K562 (cell line): ENCODE measurements at regions not wholly inside any gene's neighbourhood (a gene's known extent, or its start where the extent isn't known, plus 50 kb on each side); places are given as distances from the start of the nearest gene placed in this dataset.

Experiments
- ATAC-seq: fragments of 200-7000 bp; cut with Tn5 transposase; 3 replicates; pipeline ENCODE4 v1.9.1; 2020; ENCODE audit warnings: moderate library complexity
- BruUV-seq: library from RNA; stranded (reverse); fragments of 400-500 nt; replicated peaks from 2 replicates; lab custom pipeline; 2021; lab: Mats Ljungman, UMichigan
- CTCF ChIA-PET: fragments of 300-600 bp; formaldehyde crosslinking; extraction: SDS; loops from one replicate; lab custom pipeline; 2021; ENCODE audit warnings: low intra/inter-chr PET ratio; lab: Yijun Ruan, JAX
- POLR2A ChIA-PET: fragments of 300-600, 350-650 bp; sonication (Branson Sonifier 250); formaldehyde crosslinking; extraction: SDS; loops from one replicate; lab custom pipeline; 2021; ENCODE audit warnings: antibody characterized with exemption, inconsistent platforms; lab: Yijun Ruan, JAX
- DNase-seq, 4 experiments: peaks; one replicate each; pipeline versions ENCODE4 v3.0.0 to v3.0.0-alpha.2; 2011 to 2018; ENCODE audit warnings: low spot score in 3 of 4, mixed read lengths in 3 of 4; ENCODE audit errors: extremely low read depth in 1 of 4
- FAIRE-seq: peaks from 2 replicates; lab custom pipeline; 2011; peaks lifted over from hg19 to GRCh38; lab: Jason Lieb, UNC
- H2AFZ ChIP-seq: 2 replicates; pipeline ENCODE4 v1.6.0; 2011; ENCODE audit warnings: low read depth, low read length, control low read depth, inconsistent platforms
- H3K27ac ChIP-seq: fragments of 200-600 bp; 3 replicates; pipeline ENCODE4 v1.8.0; 2011; ENCODE audit warnings: low read depth, mild to moderate bottlenecking, control low read depth, inconsistent platforms, low read length, moderate library complexity, mixed read lengths; ENCODE audit errors: extremely low read depth
- H3K27me3 ChIP-seq, 2 experiments: fragments of 300-600 bp in 1 of 2; 2 replicates in 1 of 2; 3 replicates in 1 of 2; pipeline versions ENCODE4 v1.6.0 to v1.8.0; 2011; ENCODE audit warnings: inconsistent platforms in 2 of 2, low read length in 2 of 2, mild to moderate bottlenecking in 1 of 2, mixed read lengths in 1 of 2, moderate library complexity in 1 of 2; ENCODE audit not compliant: control insufficient read depth in 2 of 2, insufficient read depth in 2 of 2
- H3K36me3 ChIP-seq: fragments of 300-600 bp; 3 replicates; pipeline ENCODE4 v1.8.0; 2011; ENCODE audit warnings: mild to moderate bottlenecking, low read length, inconsistent platforms; ENCODE audit not compliant: control insufficient read depth, insufficient read depth
- H3K4me1 ChIP-seq, 2 experiments: fragments of 200-600 bp in 1 of 2; replicated peaks in 1 of 2; 2 replicates in 1 of 2; 3 replicates in 1 of 2; pipeline versions ENCODE4 v1.5.1 to v1.8.0; 2011; ENCODE audit warnings: inconsistent platforms in 2 of 2, low read length in 2 of 2, mild to moderate bottlenecking in 1 of 2, mixed read lengths in 1 of 2, moderate library complexity in 1 of 2; ENCODE audit not compliant: control insufficient read depth in 2 of 2, insufficient read depth in 2 of 2
- H3K4me2 ChIP-seq: 2 replicates; pipeline ENCODE4 v1.6.1; 2011; ENCODE audit warnings: low read length, control low read depth, inconsistent platforms, mixed read lengths; ENCODE audit not compliant: insufficient read depth
- H3K4me3 ChIP-seq: fragments of 200-600 bp; sonication (generic), shearing (Covaris generic); 2 replicates; pipeline ENCODE4 v1.5.1; 2016; ENCODE audit warnings: control low read depth, inconsistent platforms
- H3K79me2 ChIP-seq: fragments of 200-600 bp; 3 replicates; pipeline ENCODE4 v1.8.0; 2011; ENCODE audit warnings: low read length, inconsistent platforms; ENCODE audit not compliant: control insufficient read depth, insufficient read depth
- H3K9ac ChIP-seq, 2 experiments: 2 replicates each; pipeline versions ENCODE4 v1.6.0 to v1.6.1; 2011; ENCODE audit warnings: low read depth in 2 of 2, low read length in 2 of 2, control low read depth in 1 of 2, inconsistent platforms in 1 of 2, mild to moderate bottlenecking in 1 of 2, mixed read lengths in 1 of 2; ENCODE audit not compliant: insufficient read depth in 1 of 2
- H3K9me1 ChIP-seq: one replicate; pipeline ENCODE4 v1.6.0; 2011; ENCODE audit warnings: inconsistent platforms, mild to moderate bottlenecking, low read length, moderate library complexity; ENCODE audit not compliant: control insufficient read depth, insufficient read depth
- H3K9me3 ChIP-seq: replicated peaks from 2 replicates; pipeline ENCODE4 v1.5.1; 2011; ENCODE audit warnings: low read depth, low read length, inconsistent platforms; ENCODE audit not compliant: control insufficient read depth, insufficient read depth
- H4K20me1 ChIP-seq: replicated peaks from 2 replicates; pipeline ENCODE4 v1.6.1; 2011; ENCODE audit warnings: low read length, inconsistent platforms, mixed read lengths; ENCODE audit not compliant: control insufficient read depth, insufficient read depth
- ARHGAP35 ChIP-seq: fragments of 450-650 bp; IDR thresholded peaks from 2 replicates; pipeline ENCODE4 v1.6.1; 2018; ENCODE audit not compliant: partially characterized antibody
- FIP1L1 ChIP-seq: fragments of 200-400 bp; formaldehyde crosslinking; IDR thresholded peaks from 2 replicates; pipeline ENCODE4 v1.6.1; 2018; ENCODE audit warnings: mild to moderate bottlenecking, low read depth, low read length; ENCODE audit not compliant: poor library complexity, severe bottlenecking
- FOS ChIP-seq: IDR thresholded peaks from 3 replicates; pipeline ENCODE4 v1.6.1; 2011; ENCODE audit not compliant: insufficient read length; ENCODE audit errors: extremely low read depth
- FOSL1 ChIP-seq: fragments of 200-800 bp; sonication (Bioruptor generic); conservative IDR thresholded peaks from 2 replicates; pipeline ENCODE4 v1.6.1; 2016; ENCODE audit warnings: missing genetic modification characterization, missing compliant biosample characterization
- HDAC3 ChIP-seq: fragments of 450-650 bp; IDR thresholded peaks from 2 replicates; pipeline ENCODE4 v1.6.1; 2018; ENCODE audit warnings: borderline replicate concordance, mild to moderate bottlenecking, moderate library complexity; ENCODE audit not compliant: partially characterized antibody
- HOXB6 ChIP-seq: fragments of 250-450 bp; sonication (Bioruptor Pico); IDR thresholded peaks from 2 replicates; pipeline ENCODE4 v1.5.1; 2022; ENCODE audit warnings: mild to moderate bottlenecking, borderline replicate concordance
- JUN ChIP-seq, 2 experiments: sonication (generic) in 1 of 2; formaldehyde crosslinking in 1 of 2; IDR thresholded peaks; 2 replicates each; pipeline versions ENCODE4 v1.6.1 to v1.8.0; 2012 to 2022; ENCODE audit warnings: borderline replicate concordance in 2 of 2, mild to moderate bottlenecking in 2 of 2, improper control_type of control experiment in 1 of 2, low read depth in 1 of 2, low read length in 1 of 2, missing genetic modification reagents in 1 of 2
- MAFG ChIP-seq: fragments of 450-650 bp; conservative IDR thresholded peaks from 2 replicates; pipeline ENCODE4 v1.6.1; 2016; ENCODE audit warnings: missing genetic modification characterization, missing compliant biosample characterization
- MAFK ChIP-seq: IDR thresholded peaks from 2 replicates; pipeline ENCODE4 v1.6.1; 2011; ENCODE audit warnings: low read length, improper control_type of control experiment
- MTF1 ChIP-seq: fragments of 250-450 bp; sonication (Bioruptor Pico); IDR thresholded peaks from 2 replicates; pipeline ENCODE4 v1.9.0; 2021; ENCODE audit warnings: moderate library complexity, mild to moderate bottlenecking, inconsistent platforms, borderline replicate concordance
- NFE2 ChIP-seq: IDR thresholded peaks from 2 replicates; pipeline ENCODE4 v1.6.1; 2014; ENCODE audit warnings: antibody characterized with exemption, low read depth
- PPARD ChIP-seq: fragments of 250-450 bp; sonication (Bioruptor Pico); IDR thresholded peaks from 2 replicates; pipeline ENCODE4 v1.8.0; 2022; ENCODE audit warnings: inconsistent platforms, mild to moderate bottlenecking, moderate library complexity
- RBM22 ChIP-seq: fragments of 200-400 bp; formaldehyde crosslinking; IDR thresholded peaks from 2 replicates; pipeline ENCODE4 v1.6.1; 2018; ENCODE audit warnings: low read length, low read depth; ENCODE audit not compliant: poor library complexity, severe bottlenecking
- SMARCA4 ChIP-seq: fragments of 450-650 bp; IDR thresholded peaks from 2 replicates; pipeline ENCODE4 v1.6.1; 2016
- ZNF316 ChIP-seq: fragments of 450-650 bp; IDR thresholded peaks from 2 replicates; pipeline ENCODE4 v1.6.1; 2016
- ZNF384 ChIP-seq: IDR thresholded peaks from 2 replicates; pipeline ENCODE4 v1.6.1; 2012; ENCODE audit warnings: low read depth, low read length, improper control_type of control experiment
- ZNF41 ChIP-seq: fragments of 250-450 bp; sonication (Bioruptor Pico); conservative IDR thresholded peaks from 2 replicates; pipeline ENCODE4 v1.4.0; 2020; ENCODE audit warnings: mild to moderate bottlenecking
- WGBS: fragments of 100-300 bp; shearing (Covaris generic); methylation state at CpG from one replicate; pipeline ENCODE4 v1.1.6; 2016; ENCODE audit warnings: low coverage, mixed read lengths; ENCODE audit not compliant: insufficient coverage; ENCODE audit errors: missing lambda C conversion rate; 5-methylcytosine and 5-hydroxymethylcytosine counted together
- in situ Hi-C: fragments of 300-500 bp; cut with MboI; formaldehyde crosslinking; loops from 4 replicates; pipeline ENCODE4 v1.15.0; 2018; ENCODE audit warnings: inconsistent platforms, mixed read lengths
- intact Hi-C: fragments of 100-400 bp; cut with micrococcal nuclease; formaldehyde crosslinking; loops from 2 replicates; pipeline ENCODE4 v1.14.2; 2022
- TF ChIP-seq, protein P1 (sequence below): fragments of 250-450 bp; sonication (Bioruptor Pico); IDR thresholded peaks from 2 replicates; pipeline ENCODE4 v1.8.0; 2022; ENCODE audit warnings: moderate library complexity, mild to moderate bottlenecking, inconsistent platforms
- TF ChIP-seq, protein P2 (sequence below), 2 experiments: fragments of 450-650 bp in 1 of 2; sonication (generic) in 1 of 2; formaldehyde crosslinking in 1 of 2; IDR thresholded peaks in 1 of 2; conservative IDR thresholded peaks in 1 of 2; 2 replicates each; pipeline versions ENCODE4 v1.6.1 to v1.8.1; 2016 to 2023; ENCODE audit warnings: mild to moderate bottlenecking in 2 of 2, moderate library complexity in 2 of 2, inconsistent platforms in 1 of 2, missing genetic modification reagents in 1 of 2
- TF ChIP-seq, protein P3 (sequence below): fragments of 450-650 bp; IDR thresholded peaks from 2 replicates; pipeline ENCODE4 v1.6.1; 2016

DNA sequence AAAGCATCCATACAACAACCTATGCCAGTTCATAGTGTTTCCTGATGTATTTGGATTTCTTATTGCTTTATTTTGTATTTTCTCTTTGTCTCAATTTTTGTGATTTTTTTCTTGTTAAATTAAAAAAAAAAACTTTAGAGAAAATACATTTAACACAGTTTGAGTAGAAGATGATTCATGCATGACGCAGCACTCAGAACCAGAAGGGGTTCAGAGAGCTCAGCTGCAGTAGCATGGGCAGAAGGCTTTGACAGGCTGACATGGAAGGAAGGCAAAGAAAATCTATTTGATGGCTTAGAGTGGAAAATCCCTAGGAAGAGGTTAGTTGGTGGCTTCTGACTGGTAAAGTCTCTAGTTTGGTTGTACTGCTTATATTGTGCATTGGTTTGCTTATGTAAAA, 207.2 kb upstream of the STXBP5 start:
- WGBS, result 45% methylated on average over 1 of the region's 1 CpG
- DNase-seq (peak in 1 of 4 experiments; percentile 57), FAIRE-seq (no peak), ATAC-seq (peak; percentile 24; the same call in 1 of the 3 replicates)
- Histone ChIP-seq H3K4me2 (no peak overlapping the region), H4K20me1 (no peaks in the 10 kb centered on the region), H3K9ac (no peak overlapping the region), H2AFZ (no peak overlapping the region; the same call in 1 of the 2 replicates), H3K4me3 (no peak overlapping the region), H3K27ac (no peak overlapping the region), H3K79me2 (no peaks in the 10 kb centered on the region), H3K9me1 (no peaks in the 10 kb centered on the region), H3K4me1 (peaks cover 0 to 18% of the 10 kb centered on the region in 2 experiments; a peak in 2 of 5 replicates), H3K9me3 (no peaks in the 10 kb centered on the region), H3K27me3 (no peaks in the 10 kb centered on the region), H3K36me3 (no peaks in the 10 kb centered on the region)
- intact Hi-C loops (no loop called here), in situ Hi-C loops (no loop called here)
- CTCF ChIA-PET, result no interaction called here
- BruUV-seq, result no TSS peak
- POLR2A ChIA-PET, result interaction anchor here (0.6 to 1.3 kb wide), 2 partner anchors 10 to 116 kb away, joined by 3 to 4 read pairs; no protein-coding TSS in a partner anchor
- TF ChIP-seq, protein P1, sequence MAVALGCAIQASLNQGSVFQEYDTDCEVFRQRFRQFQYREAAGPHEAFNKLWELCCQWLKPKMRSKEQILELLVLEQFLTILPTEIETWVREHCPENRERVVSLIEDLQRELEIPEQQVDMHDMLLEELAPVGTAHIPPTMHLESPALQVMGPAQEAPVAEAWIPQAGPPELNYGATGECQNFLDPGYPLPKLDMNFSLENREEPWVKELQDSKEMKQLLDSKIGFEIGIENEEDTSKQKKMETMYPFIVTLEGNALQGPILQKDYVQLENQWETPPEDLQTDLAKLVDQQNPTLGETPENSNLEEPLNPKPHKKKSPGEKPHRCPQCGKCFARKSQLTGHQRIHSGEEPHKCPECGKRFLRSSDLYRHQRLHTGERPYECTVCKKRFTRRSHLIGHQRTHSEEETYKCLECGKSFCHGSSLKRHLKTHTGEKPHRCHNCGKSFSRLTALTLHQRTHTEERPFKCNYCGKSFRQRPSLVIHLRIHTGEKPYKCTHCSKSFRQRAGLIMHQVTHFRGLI (CRISPR knock-in tag), result no peak
- no peak for TF ChIP-seq ZNF41 (CRISPR knock-in tag)
- TF ChIP-seq MTF1 (CRISPR knock-in tag), result no peak
- TF ChIP-seq FOS, result peak; percentile 2
- peak; percentile 5; the same call in 1 of the 2 replicates for TF ChIP-seq ZNF384
- TF ChIP-seq MAFK, result 0 out of 2 replicates have a peak, but pooled peaks have one; percentile 28
- no peak for TF ChIP-seq HOXB6
- no peak for TF ChIP-seq ARHGAP35
- TF ChIP-seq FOSL1 (tag), result peak; percentile 85
- no peak for TF ChIP-seq HDAC3
- TF ChIP-seq MAFG (tag), result peak; percentile 67
- TF ChIP-seq, protein P2, sequence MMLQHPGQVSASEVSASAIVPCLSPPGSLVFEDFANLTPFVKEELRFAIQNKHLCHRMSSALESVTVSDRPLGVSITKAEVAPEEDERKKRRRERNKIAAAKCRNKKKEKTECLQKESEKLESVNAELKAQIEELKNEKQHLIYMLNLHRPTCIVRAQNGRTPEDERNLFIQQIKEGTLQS (IDR thresholded peaks at IDR 0.05), result peak; percentile 58; the same call in 1 of the 2 replicates
- TF ChIP-seq, protein P2 (CRISPR knock-in tag; conservative IDR thresholded peaks at IDR 0.05), result no peak
- TF ChIP-seq NFE2, result peak; percentile 61; the same call in 1 of the 2 replicates
- peak; percentile 52; the same call in 1 of the 2 replicates for TF ChIP-seq JUN (IDR thresholded peaks at IDR 0.05; ENCODE audit: borderline replicate concordance, low read depth, low read length)
- TF ChIP-seq JUN (CRISPR knock-in tag; IDR thresholded peaks at IDR 0.05; ENCODE audit: borderline replicate concordance), result no peak
- TF ChIP-seq, protein P3, sequence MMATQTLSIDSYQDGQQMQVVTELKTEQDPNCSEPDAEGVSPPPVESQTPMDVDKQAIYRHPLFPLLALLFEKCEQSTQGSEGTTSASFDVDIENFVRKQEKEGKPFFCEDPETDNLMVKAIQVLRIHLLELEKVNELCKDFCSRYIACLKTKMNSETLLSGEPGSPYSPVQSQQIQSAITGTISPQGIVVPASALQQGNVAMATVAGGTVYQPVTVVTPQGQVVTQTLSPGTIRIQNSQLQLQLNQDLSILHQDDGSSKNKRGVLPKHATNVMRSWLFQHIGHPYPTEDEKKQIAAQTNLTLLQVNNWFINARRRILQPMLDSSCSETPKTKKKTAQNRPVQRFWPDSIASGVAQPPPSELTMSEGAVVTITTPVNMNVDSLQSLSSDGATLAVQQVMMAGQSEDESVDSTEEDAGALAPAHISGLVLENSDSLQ, result peak; percentile 44; the same call in 1 of the 2 replicates
- TF ChIP-seq SMARCA4, result 0 out of 2 replicates have a peak, but pooled peaks have one; percentile 40
- peak; percentile 37; the same call in 1 of the 2 replicates for TF ChIP-seq ZNF316
- no peak for TF ChIP-seq RBM22
- TF ChIP-seq PPARD, result no peak
- no peak for TF ChIP-seq FIP1L1
